ENCODE measurements at regions not wholly inside any gene's neighbourhood (a gene's known extent, or its start where the extent isn't known, plus 50 kb on each side); places are given as distances from the start of the nearest gene placed in this dataset.
"Not testable (repeated sequence)": the region's sequence is repeated elsewhere in the genome, so short reads cannot be mapped to it uniquely, and the experiment has no call there.

DNA sequence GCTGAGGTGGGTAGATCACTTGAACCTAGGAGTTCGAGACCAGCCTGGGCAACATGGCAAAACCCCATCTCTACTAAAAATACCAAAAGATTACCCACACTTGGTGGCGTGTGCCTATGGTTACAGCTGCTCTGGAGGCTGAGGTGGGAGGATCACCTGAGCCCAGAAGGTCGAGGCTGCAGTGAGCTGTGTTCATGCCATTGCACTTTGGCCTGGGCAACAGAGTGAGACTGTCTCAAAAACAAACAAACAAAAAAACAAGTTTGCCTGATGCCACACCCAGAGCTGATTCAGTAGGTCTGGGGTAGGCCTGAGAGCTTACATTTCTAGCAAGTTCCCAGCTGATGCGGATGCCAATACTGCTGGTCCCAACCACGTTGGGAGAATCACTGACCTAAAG, 60.5 kb upstream of the HSPA9 start:
- POLR2A ChIA-PET: no interaction called here
- no peak for DNase-seq (ENCODE audit: low read depth, low spot score)
- H3K36me3 ChIP-seq (ENCODE audit: control insufficient read depth, insufficient read depth, low read length): no peaks in the 10 kb centered on the region
- no peak overlapping the region for H3K27ac ChIP-seq (ENCODE audit: low read length)
- no TSS peak for BruUV-seq (replicated peaks)
- no peaks in the 10 kb centered on the region for H3K27me3 ChIP-seq (ENCODE audit: control insufficient read depth, insufficient read depth, low read length)
- H3K4me3 ChIP-seq (ENCODE audit: low read depth in 2 of 2, low read length in 2 of 2): no peak overlapping the region
- no peaks in the 10 kb centered on the region for H3K9me3 ChIP-seq (ENCODE audit: control insufficient read depth, insufficient read depth, low read depth, low read length)
- no peaks in the 10 kb centered on the region for H3K4me1 ChIP-seq (ENCODE audit: control insufficient read depth, insufficient read depth, low read length)
- ATAC-seq: no peak
- TF ChIP-seq, protein P1, sequence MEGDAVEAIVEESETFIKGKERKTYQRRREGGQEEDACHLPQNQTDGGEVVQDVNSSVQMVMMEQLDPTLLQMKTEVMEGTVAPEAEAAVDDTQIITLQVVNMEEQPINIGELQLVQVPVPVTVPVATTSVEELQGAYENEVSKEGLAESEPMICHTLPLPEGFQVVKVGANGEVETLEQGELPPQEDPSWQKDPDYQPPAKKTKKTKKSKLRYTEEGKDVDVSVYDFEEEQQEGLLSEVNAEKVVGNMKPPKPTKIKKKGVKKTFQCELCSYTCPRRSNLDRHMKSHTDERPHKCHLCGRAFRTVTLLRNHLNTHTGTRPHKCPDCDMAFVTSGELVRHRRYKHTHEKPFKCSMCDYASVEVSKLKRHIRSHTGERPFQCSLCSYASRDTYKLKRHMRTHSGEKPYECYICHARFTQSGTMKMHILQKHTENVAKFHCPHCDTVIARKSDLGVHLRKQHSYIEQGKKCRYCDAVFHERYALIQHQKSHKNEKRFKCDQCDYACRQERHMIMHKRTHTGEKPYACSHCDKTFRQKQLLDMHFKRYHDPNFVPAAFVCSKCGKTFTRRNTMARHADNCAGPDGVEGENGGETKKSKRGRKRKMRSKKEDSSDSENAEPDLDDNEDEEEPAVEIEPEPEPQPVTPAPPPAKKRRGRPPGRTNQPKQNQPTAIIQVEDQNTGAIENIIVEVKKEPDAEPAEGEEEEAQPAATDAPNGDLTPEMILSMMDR (IDR thresholded peaks at IDR 0.05): no peak
- TF ChIP-seq, protein P2, sequence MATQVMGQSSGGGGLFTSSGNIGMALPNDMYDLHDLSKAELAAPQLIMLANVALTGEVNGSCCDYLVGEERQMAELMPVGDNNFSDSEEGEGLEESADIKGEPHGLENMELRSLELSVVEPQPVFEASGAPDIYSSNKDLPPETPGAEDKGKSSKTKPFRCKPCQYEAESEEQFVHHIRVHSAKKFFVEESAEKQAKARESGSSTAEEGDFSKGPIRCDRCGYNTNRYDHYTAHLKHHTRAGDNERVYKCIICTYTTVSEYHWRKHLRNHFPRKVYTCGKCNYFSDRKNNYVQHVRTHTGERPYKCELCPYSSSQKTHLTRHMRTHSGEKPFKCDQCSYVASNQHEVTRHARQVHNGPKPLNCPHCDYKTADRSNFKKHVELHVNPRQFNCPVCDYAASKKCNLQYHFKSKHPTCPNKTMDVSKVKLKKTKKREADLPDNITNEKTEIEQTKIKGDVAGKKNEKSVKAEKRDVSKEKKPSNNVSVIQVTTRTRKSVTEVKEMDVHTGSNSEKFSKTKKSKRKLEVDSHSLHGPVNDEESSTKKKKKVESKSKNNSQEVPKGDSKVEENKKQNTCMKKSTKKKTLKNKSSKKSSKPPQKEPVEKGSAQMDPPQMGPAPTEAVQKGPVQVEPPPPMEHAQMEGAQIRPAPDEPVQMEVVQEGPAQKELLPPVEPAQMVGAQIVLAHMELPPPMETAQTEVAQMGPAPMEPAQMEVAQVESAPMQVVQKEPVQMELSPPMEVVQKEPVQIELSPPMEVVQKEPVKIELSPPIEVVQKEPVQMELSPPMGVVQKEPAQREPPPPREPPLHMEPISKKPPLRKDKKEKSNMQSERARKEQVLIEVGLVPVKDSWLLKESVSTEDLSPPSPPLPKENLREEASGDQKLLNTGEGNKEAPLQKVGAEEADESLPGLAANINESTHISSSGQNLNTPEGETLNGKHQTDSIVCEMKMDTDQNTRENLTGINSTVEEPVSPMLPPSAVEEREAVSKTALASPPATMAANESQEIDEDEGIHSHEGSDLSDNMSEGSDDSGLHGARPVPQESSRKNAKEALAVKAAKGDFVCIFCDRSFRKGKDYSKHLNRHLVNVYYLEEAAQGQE (IDR thresholded peaks at IDR 0.05; ENCODE audit: insufficient read depth in 1 of 2, low read depth in 2 of 2, low read length in 1 of 2): no peak
- no peak for TF ChIP-seq TCF7L2 (IDR thresholded peaks at IDR 0.05; ENCODE audit: low read depth, low read length)
- TF ChIP-seq SIN3A (IDR thresholded peaks at IDR 0.05; ENCODE audit: borderline replicate concordance, insufficient read depth, low read depth, low read length): no peak
- TF ChIP-seq POLR2AphosphoS5 (IDR thresholded peaks at IDR 0.05; ENCODE audit: low read depth, low read length): no peak
- in situ Hi-C loops (cut with HindIII; ENCODE audit: low pct_unique_long_range_greater_than_20kb, low sequenced_read_pairs) (no loop called here), intact Hi-C loops (cut with micrococcal nuclease; ENCODE audit: unreplicated experiment) (no loop called here)
- CTCF ChIA-PET: no interaction called here

DNA sequence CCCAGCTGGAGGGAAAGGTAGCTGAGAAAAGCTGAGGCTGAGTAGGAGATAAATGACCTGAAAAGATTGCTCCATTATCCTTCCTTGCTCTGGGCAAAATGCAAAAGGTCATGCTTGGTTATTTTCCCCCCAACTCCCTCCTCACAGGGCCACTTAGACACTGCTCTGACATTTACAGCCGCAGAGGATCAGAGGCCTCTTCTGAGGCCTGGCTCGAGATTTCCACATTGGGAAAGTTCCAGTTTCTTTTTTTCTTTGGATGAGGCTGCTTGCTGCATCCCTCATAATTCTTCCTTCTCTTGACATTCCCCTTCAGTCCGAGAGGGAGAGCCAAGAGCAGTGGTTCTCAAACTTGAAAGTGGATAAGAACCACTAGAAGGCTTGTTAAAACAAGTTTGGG, 60.1 kb upstream of the HSPA9 start:
- in situ Hi-C loops (cut with HindIII; ENCODE audit: low pct_unique_long_range_greater_than_20kb, low sequenced_read_pairs) (no loop called here), intact Hi-C loops (cut with micrococcal nuclease; ENCODE audit: unreplicated experiment) (no loop called here)
- DNase-seq (ENCODE audit: low read depth, low spot score) (no peak), ATAC-seq (no peak)
- BruUV-seq (replicated peaks): no TSS peak
- Histone ChIP-seq H3K9me3 (ENCODE audit: control insufficient read depth, insufficient read depth, low read depth, low read length) (no peaks in the 10 kb centered on the region), H3K36me3 (ENCODE audit: control insufficient read depth, insufficient read depth, low read length) (no peaks in the 10 kb centered on the region), H3K4me1 (ENCODE audit: control insufficient read depth, insufficient read depth, low read length) (no peaks in the 10 kb centered on the region), H3K27ac (ENCODE audit: low read length) (no peak overlapping the region), H3K4me3 (ENCODE audit: low read depth in 2 of 2, low read length in 2 of 2) (no peak overlapping the region), H3K27me3 (ENCODE audit: control insufficient read depth, insufficient read depth, low read length) (no peaks in the 10 kb centered on the region)
- TF ChIP-seq, protein P1 (IDR thresholded peaks at IDR 0.05): no peak
- TF ChIP-seq TCF7L2 (IDR thresholded peaks at IDR 0.05; ENCODE audit: low read depth, low read length) (no peak), POLR2AphosphoS5 (IDR thresholded peaks at IDR 0.05; ENCODE audit: low read depth, low read length) (no peak)
- TF ChIP-seq, protein P2 (IDR thresholded peaks at IDR 0.05; ENCODE audit: insufficient read depth in 1 of 2, low read depth in 2 of 2, low read length in 1 of 2): no peak
- ChIA-PET CTCF (no interaction called here), POLR2A (no interaction called here)

DNA sequence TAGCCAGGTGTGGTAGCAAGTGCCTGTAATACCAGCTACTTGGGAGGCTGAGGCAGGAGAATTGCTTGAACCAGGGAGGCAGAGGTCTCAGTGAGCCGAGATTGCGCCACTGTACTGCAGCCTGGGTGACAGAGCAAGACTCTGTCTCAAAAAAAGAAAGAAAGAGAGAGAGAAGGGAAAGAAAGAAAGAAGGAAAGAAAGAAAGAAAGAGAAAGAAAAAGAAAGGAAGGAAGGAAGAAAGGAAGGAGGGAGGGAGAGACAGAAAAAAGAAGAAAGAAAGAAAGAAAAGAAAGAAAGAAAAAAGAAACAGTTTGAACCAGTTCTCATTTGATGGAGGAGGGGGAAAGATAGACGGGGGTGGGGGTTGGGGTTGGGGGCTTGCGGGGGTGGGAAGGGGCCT, 59.6 kb upstream of the HSPA9 start:
- CTCF ChIA-PET; H3K4me1 ChIP-seq (ENCODE audit: control insufficient read depth, insufficient read depth, low read length); H3K27ac ChIP-seq (ENCODE audit: low read length); BruUV-seq (replicated peaks); intact Hi-C loops (cut with micrococcal nuclease; ENCODE audit: unreplicated experiment); POLR2A ChIA-PET; H3K4me3 ChIP-seq (ENCODE audit: low read depth in 2 of 2, low read length in 2 of 2); H3K9me3 ChIP-seq (ENCODE audit: control insufficient read depth, insufficient read depth, low read depth, low read length); H3K36me3 ChIP-seq (ENCODE audit: control insufficient read depth, insufficient read depth, low read length); ATAC-seq; DNase-seq (ENCODE audit: low read depth, low spot score); H3K27me3 ChIP-seq (ENCODE audit: control insufficient read depth, insufficient read depth, low read length); in situ Hi-C loops (cut with HindIII; ENCODE audit: low pct_unique_long_range_greater_than_20kb, low sequenced_read_pairs): not testable (repeated sequence)
